GM12873 (cell line): ENCODE measurements at regions not wholly inside any gene's neighbourhood (a gene's known extent, or its start where the extent isn't known, plus 50 kb on each side); places are given as distances from the start of the nearest gene placed in this dataset.

Experiments used
- CTCF ChIP-seq: IDR thresholded peaks from 2 replicates; pipeline ENCODE4 v1.5.1; 2012; ENCODE audit warnings: low read depth, mild to moderate bottlenecking, moderate library complexity, low read length, control low read depth; ENCODE audit not compliant: insufficient read depth; ENCODE audit errors: missing control alignments

DNA sequence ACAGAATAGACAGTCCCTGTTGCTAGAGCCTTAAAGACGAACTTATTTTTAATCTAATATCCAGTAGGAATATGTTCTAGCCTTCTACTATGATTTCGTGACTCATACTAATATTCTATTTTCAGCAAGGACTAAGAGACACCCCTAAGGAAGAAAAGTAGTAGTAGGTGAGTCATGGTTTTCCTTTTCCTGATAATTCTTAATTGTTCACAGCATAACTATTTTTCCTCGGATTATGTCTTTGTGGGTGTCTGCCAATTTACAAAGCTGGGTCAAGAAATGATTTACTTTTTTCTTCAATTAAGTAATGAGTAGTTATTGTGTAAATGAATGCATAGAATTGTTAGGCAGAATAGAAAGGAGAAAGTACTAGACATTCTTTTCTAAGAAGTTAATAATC lies 292.2 kb downstream of the TOX3 start:
- no peak for TF ChIP-seq CTCF

- TF ChIP-seq CTCF: no peak
Observed at GRCh38 chr16:52252680-52253079, 294.3 kb downstream of the TOX3 start.

- TF ChIP-seq CTCF: no peak
Observed at GRCh38 chr16:52251495-52251894, 295.4 kb downstream of the TOX3 start.

GRCh38 chr16:52247737-52248136 lies 299.2 kb downstream of the TOX3 start:
- TF ChIP-seq CTCF: no peak

- no peak for TF ChIP-seq CTCF
Observed at GRCh38 chr16:52238710-52239109, 308.2 kb downstream of the TOX3 start.

GRCh38 chr16:52237823-52238222 lies 309.1 kb downstream of the TOX3 start:
- no peak for TF ChIP-seq CTCF

GRCh38 chr16:52235186-52235585 lies 311.8 kb downstream of the TOX3 start:
- TF ChIP-seq CTCF: no peak
